AG04450 (cell line): ENCODE measurements at regions not wholly inside any gene's neighbourhood (a gene's known extent, or its start where the extent isn't known, plus 50 kb on each side); places are given as distances from the start of the nearest gene placed in this dataset.

Source experiments
- CTCF ChIA-PET: fragments of 300-600, 350-600 bp; formaldehyde crosslinking; extraction: SDS; loops from one replicate; lab custom pipeline; 2022; ENCODE audit warnings: antibody characterized with exemption, inconsistent platforms; lab: Charles Lee
- POLR2A ChIA-PET: fragments of 350-600 bp; formaldehyde crosslinking; extraction: SDS; loops from one replicate; lab custom pipeline; 2021; ENCODE audit warnings: antibody characterized with exemption, inconsistent platforms; lab: Yijun Ruan, JAX
- DNase-seq: peaks from one replicate; pipeline ENCODE4 v3.0.0-alpha.2; 2011; ENCODE audit warnings: low read depth, low spot score
- H3K27ac ChIP-seq: one replicate; pipeline ENCODE4 v1.5.1; 2012; ENCODE audit warnings: low read depth, low read length, control low read depth
- H3K27me3 ChIP-seq: one replicate; pipeline ENCODE4 v1.6.0; 2012; ENCODE audit warnings: low read length; ENCODE audit not compliant: control insufficient read depth, insufficient read depth
- H3K4me3 ChIP-seq: 2 replicates; pipeline ENCODE4 v1.5.1; 2011; ENCODE audit warnings: mild to moderate bottlenecking, low read depth, low read length, control low read depth
- H3K9me3 ChIP-seq: 2 replicates; pipeline ENCODE4 v1.5.1; 2012; ENCODE audit warnings: low read length; ENCODE audit not compliant: control insufficient read depth, insufficient read depth
- CTCF ChIP-seq: IDR thresholded peaks from 2 replicates; pipeline ENCODE4 v1.5.1; 2011; ENCODE audit warnings: low read depth, low read length, control low read depth, inconsistent platforms

DNA sequence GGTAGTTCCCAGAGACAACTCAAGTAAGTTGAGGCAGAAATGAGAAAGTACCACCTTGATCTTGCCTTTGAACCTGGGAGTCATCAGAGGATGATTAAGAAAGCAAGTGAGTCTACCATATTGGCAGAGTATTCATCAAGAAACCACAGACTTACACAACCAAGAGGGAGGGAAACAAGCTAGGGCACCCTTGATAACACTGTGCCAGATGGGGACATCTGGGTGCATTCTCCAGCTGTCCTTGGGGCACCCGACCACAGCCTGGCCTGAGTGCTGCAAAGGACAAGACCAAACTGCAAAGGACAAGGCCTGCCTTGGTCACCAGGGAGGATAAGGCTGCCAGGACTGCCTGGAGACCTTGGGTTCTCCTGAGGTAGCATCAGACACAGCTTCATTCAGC, 553.6 kb downstream of the EPHB1 start:
- no peak for DNase-seq
- CTCF ChIA-PET, result no interaction called here
- TF ChIP-seq CTCF, result no peak
- no peak overlapping the region for H3K27ac ChIP-seq
- H3K27me3 ChIP-seq, result no peaks in the 10 kb centered on the region
- POLR2A ChIA-PET, result no interaction called here
- peaks cover 6% of the 10 kb centered on the region for H3K9me3 ChIP-seq
- H3K4me3 ChIP-seq, result no peak overlapping the region

- CTCF ChIA-PET, result no interaction called here
- no peak for TF ChIP-seq CTCF
- Histone ChIP-seq H3K4me3 (no peak overlapping the region), H3K27me3 (no peaks in the 10 kb centered on the region), H3K27ac (no peak overlapping the region), H3K9me3 (peaks cover 6% of the 10 kb centered on the region)
- DNase-seq, result no peak
- POLR2A ChIA-PET, result no interaction called here
Observed at GRCh38 chr3:135349254-135349948, 554.3 kb downstream of the EPHB1 start.

- Histone ChIP-seq H3K4me3 (no peak overlapping the region), H3K27me3 (no peaks in the 10 kb centered on the region), H3K27ac (no peak overlapping the region), H3K9me3 (peaks cover 6% of the 10 kb centered on the region)
- ChIA-PET POLR2A (no interaction called here), CTCF (no interaction called here)
- no peak for TF ChIP-seq CTCF
- no peak for DNase-seq
Observed at GRCh38 chr3:135352213-135352612, 557.2 kb downstream of the EPHB1 start.

DNA sequence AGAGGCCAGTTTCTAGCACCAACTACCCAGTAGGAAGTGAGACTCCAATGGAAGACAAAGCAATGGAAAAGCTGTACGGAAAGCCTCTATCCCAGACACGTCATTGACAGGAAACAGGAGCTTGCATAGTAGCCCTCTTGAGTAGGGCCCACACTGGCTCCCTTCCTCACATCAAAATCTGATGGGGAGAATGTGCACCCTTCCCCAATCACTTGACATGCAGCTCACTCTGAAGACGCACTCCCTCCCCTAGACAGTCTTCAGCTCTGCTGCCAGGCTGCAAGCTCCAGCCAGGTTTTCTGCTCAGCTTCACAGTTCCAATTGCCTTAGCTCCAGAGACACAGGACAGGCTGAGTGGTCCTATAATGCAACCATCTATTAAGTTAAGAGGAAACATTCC, 567.8 kb downstream of the EPHB1 start:
- Histone ChIP-seq H3K27ac (no peak overlapping the region), H3K9me3 (no peaks in the 10 kb centered on the region), H3K4me3 (no peak overlapping the region), H3K27me3 (no peaks in the 10 kb centered on the region)
- no peak for TF ChIP-seq CTCF
- ChIA-PET POLR2A (no interaction called here), CTCF (no interaction called here)
- DNase-seq, result no peak

DNA sequence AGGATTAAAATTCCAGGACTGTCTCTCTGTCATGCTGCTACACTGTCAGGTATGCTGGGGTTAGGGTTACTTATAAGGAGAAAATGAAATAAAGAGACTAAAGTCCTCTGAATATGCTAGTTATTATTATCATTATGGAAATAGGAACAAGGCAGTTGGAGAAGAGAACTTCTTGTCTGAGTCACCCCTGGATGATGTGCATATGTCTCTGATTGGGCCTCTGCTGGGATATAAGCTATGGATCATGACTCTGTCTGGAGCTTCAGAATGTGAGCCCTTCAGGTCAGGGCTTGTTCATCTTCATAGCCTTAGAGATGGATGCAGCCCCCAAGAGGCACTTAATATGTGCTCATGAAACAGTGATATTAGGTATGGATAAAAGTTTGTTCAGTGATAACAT, 569.6 kb downstream of the EPHB1 start:
- peaks cover 2% of the 10 kb centered on the region; the same call in 1 of the 2 replicates for H3K9me3 ChIP-seq
- no peak overlapping the region for H3K4me3 ChIP-seq
- no peak overlapping the region for H3K27ac ChIP-seq
- ChIA-PET CTCF (no interaction called here), POLR2A (no interaction called here)
- no peak for DNase-seq
- no peak for TF ChIP-seq CTCF
- H3K27me3 ChIP-seq, result no peaks in the 10 kb centered on the region
